ENCODE measurements at regions not wholly inside any gene's neighbourhood (a gene's known extent, or its start where the extent isn't known, plus 50 kb on each side); places are given as distances from the start of the nearest gene placed in this dataset.
"Not testable (repeated sequence)": the region's sequence is repeated elsewhere in the genome, so short reads cannot be mapped to it uniquely, and the experiment has no call there.

DNA sequence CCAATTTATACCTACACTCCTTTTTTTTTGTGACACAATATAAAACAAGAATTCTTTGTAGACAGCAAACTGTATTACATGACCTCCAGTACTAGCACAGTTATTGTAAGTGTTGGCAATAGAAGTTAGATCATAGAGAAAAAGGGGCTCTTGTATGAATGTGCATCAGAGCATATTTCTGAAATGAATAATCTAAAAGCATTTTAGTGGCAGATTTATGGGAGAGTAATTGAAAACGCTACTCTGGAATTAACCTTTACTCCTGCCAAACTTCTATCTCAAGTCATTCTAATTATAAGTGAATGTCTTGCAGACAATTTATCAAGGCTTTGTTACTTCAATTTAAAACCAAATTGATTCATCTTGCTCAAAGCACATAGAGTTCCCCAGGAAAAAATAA is 968.1 kb downstream of the TAF11L14 start:
- 72 to 79% methylated on average over 1 of the region's 1 CpG for WGBS, 2 donors
- H3K9me3 ChIP-seq (ENCODE audit: control insufficient read depth in 4 of 4, insufficient read depth in 3 of 4, low read length in 3 of 4): no peaks in the 10 kb centered on the region
- H3K36me3 ChIP-seq (ENCODE audit: control insufficient read depth in 4 of 4, insufficient read depth in 4 of 4, low read length in 4 of 4): no peaks in the 10 kb centered on the region
- H3K27me3 ChIP-seq (ENCODE audit: control insufficient read depth in 3 of 3, insufficient read depth in 3 of 3, low read length in 2 of 3): no peaks in the 10 kb centered on the region
- no peak overlapping the region for H3K9ac ChIP-seq (ENCODE audit: insufficient read depth in 1 of 2, low read length in 2 of 2)
- H3K4me1 ChIP-seq (ENCODE audit: control insufficient read depth in 5 of 5, insufficient read depth in 5 of 5, low read length in 5 of 5): no peaks in the 10 kb centered on the region
- no peak for ATAC-seq (ENCODE audit: insufficient read depth, low FRiP score)
- TF ChIP-seq, protein P1, sequence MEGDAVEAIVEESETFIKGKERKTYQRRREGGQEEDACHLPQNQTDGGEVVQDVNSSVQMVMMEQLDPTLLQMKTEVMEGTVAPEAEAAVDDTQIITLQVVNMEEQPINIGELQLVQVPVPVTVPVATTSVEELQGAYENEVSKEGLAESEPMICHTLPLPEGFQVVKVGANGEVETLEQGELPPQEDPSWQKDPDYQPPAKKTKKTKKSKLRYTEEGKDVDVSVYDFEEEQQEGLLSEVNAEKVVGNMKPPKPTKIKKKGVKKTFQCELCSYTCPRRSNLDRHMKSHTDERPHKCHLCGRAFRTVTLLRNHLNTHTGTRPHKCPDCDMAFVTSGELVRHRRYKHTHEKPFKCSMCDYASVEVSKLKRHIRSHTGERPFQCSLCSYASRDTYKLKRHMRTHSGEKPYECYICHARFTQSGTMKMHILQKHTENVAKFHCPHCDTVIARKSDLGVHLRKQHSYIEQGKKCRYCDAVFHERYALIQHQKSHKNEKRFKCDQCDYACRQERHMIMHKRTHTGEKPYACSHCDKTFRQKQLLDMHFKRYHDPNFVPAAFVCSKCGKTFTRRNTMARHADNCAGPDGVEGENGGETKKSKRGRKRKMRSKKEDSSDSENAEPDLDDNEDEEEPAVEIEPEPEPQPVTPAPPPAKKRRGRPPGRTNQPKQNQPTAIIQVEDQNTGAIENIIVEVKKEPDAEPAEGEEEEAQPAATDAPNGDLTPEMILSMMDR (IDR thresholded peaks at IDR 0.05; ENCODE audit: control extremely low read depth, extremely low read depth): no peak
- H3K27ac ChIP-seq (ENCODE audit: low read depth in 1 of 2, low read length in 1 of 2): no peak overlapping the region
- H3K4me3 ChIP-seq: no peak overlapping the region
- no peak for DNase-seq

DNA sequence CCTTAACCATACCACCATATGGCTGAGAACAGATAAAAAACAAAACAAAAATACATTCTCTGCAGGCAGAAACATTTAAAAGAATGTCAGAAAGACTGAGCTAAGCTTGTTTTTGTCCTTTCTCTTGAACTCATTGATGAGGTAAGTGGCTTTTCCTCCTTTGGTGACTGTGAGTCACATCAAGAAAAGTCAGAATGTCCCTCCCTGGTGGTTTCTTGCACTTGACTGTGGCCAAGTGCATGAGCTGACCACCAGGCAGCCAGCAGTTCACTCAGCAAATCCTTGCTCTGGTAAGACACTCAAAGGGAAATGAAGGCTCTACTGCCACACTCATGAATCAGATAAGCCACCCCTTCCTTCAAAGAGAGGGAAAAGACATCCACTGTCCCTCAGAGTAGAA is 970.9 kb downstream of the TAF11L14 start:
- no peak for ATAC-seq (ENCODE audit: insufficient read depth, low FRiP score)
- no peaks in the 10 kb centered on the region for H3K27me3 ChIP-seq (ENCODE audit: control insufficient read depth in 3 of 3, insufficient read depth in 3 of 3, low read length in 2 of 3)
- no peak overlapping the region for H3K27ac ChIP-seq (ENCODE audit: low read depth in 1 of 2, low read length in 1 of 2)
- no peak overlapping the region for H3K4me3 ChIP-seq
- DNase-seq: no peak
- no peaks in the 10 kb centered on the region for H3K9me3 ChIP-seq (ENCODE audit: control insufficient read depth in 4 of 4, insufficient read depth in 3 of 4, low read length in 3 of 4)
- H3K36me3 ChIP-seq (ENCODE audit: control insufficient read depth in 4 of 4, insufficient read depth in 4 of 4, low read length in 4 of 4): no peaks in the 10 kb centered on the region
- H3K9ac ChIP-seq (ENCODE audit: insufficient read depth in 1 of 2, low read length in 2 of 2): no peak overlapping the region
- TF ChIP-seq, protein P1 (IDR thresholded peaks at IDR 0.05; ENCODE audit: control extremely low read depth, extremely low read depth): no peak
- H3K4me1 ChIP-seq (ENCODE audit: control insufficient read depth in 5 of 5, insufficient read depth in 5 of 5, low read length in 5 of 5): no peaks in the 10 kb centered on the region

DNA sequence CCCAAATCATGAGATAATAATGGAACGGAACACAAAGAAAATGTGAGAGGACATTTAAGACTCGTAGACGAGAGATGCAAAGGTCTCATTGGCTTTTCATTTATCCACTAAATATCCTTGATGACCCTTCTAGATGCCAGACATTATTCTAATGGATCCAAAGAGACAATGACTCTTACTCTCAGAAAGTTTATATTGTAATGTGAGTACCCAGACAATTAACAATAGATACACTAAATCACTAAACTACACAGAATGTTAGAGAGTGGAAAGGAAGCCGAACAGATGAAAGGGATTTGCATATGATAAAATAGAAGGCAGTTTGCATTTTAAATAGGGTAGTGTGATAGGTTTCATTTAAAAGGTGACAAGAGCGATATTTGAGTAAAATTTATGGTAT is 973.3 kb downstream of the TAF11L14 start:
- Histone ChIP-seq H3K9me3 (ENCODE audit: control insufficient read depth in 4 of 4, insufficient read depth in 3 of 4, low read length in 3 of 4) (no peaks in the 10 kb centered on the region), H3K27ac (ENCODE audit: low read depth in 1 of 2, low read length in 1 of 2) (no peak overlapping the region), H3K4me3 (no peak overlapping the region), H3K27me3 (ENCODE audit: control insufficient read depth in 3 of 3, insufficient read depth in 3 of 3, low read length in 2 of 3) (no peaks in the 10 kb centered on the region), H3K9ac (ENCODE audit: insufficient read depth in 1 of 2, low read length in 2 of 2) (no peak overlapping the region), H3K4me1 (ENCODE audit: control insufficient read depth in 5 of 5, insufficient read depth in 5 of 5, low read length in 5 of 5) (no peaks in the 10 kb centered on the region), H3K36me3 (ENCODE audit: control insufficient read depth in 4 of 4, insufficient read depth in 4 of 4, low read length in 4 of 4) (no peaks in the 10 kb centered on the region)
- no peak for DNase-seq
- WGBS, 2 donors: 86 to 87% methylated on average over 5 of the region's 5 CpGs
- TF ChIP-seq, protein P1 (IDR thresholded peaks at IDR 0.05; ENCODE audit: control extremely low read depth, extremely low read depth): no peak
- ATAC-seq (ENCODE audit: insufficient read depth, low FRiP score): no peak

DNA sequence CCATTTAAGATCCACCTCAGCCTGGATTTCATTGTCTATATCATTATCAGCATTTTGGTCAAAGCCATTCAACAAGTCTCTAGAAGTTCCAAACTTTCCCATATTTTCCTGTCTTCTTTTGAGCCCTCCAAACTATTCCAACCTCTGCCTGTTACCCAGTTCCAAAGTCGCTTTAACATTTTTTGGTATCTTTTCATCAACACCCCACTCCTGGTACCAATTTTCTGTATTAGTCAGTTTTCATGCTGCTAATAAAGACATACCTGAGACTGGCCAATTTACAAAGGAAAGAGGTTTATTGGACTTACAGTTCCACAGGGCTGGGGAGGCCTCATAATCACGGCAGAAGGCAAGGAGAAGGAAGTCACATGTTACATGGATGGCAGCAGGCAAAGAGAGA is 982.9 kb downstream of the TAF11L14 start:
- 87% methylated on average over 2 of the region's 2 CpGs for WGBS, 2 donors
- not testable (repeated sequence) for H3K9me3 ChIP-seq (ENCODE audit: control insufficient read depth in 4 of 4, insufficient read depth in 3 of 4, low read length in 3 of 4); H3K4me3 ChIP-seq

More for the DNA sequence above, 982.9 kb downstream of the TAF11L14 start:
- not testable (repeated sequence) for H3K27ac ChIP-seq (ENCODE audit: low read depth in 1 of 2, low read length in 1 of 2); H3K9ac ChIP-seq (ENCODE audit: insufficient read depth in 1 of 2, low read length in 2 of 2); ATAC-seq (ENCODE audit: insufficient read depth, low FRiP score); H3K36me3 ChIP-seq (ENCODE audit: control insufficient read depth in 4 of 4, insufficient read depth in 4 of 4, low read length in 4 of 4); DNase-seq; H3K27me3 ChIP-seq (ENCODE audit: control insufficient read depth in 3 of 3, insufficient read depth in 3 of 3, low read length in 2 of 3); H3K4me1 ChIP-seq (ENCODE audit: control insufficient read depth in 5 of 5, insufficient read depth in 5 of 5, low read length in 5 of 5)
